Subcutaneous abdominal adipose tissue (tissue), 5 donors: ENCODE measurements at regions not wholly inside any gene's neighbourhood (a gene's known extent, or its start where the extent isn't known, plus 50 kb on each side); places are given as distances from the start of the nearest gene placed in this dataset.

ENCODE experiments used
- H3K27ac ChIP-seq: one replicate; pipeline ENCODE4 v1.7.0; 2013; ENCODE audit warnings: low read depth, mild to moderate bottlenecking, inconsistent platforms, low read length, moderate library complexity
- H3K27me3 ChIP-seq, 5 donors: one replicate each; pipeline ENCODE4 v1.7.0; 2013; ENCODE audit warnings: low read length in 5 of 5, inconsistent platforms in 1 of 5; ENCODE audit not compliant: control insufficient read depth in 5 of 5, insufficient read depth in 4 of 5
- H3K36me3 ChIP-seq, 5 donors: one replicate each; pipeline ENCODE4 v1.7.0; 2013; ENCODE audit warnings: low read length in 5 of 5; ENCODE audit not compliant: control insufficient read depth in 5 of 5, insufficient read depth in 5 of 5
- H3K4me1 ChIP-seq, 5 donors: one replicate each; pipeline ENCODE4 v1.7.0; 2013; ENCODE audit warnings: low read length in 5 of 5, mild to moderate bottlenecking in 3 of 5, moderate library complexity in 1 of 5; ENCODE audit not compliant: control insufficient read depth in 5 of 5, insufficient read depth in 5 of 5
- H3K4me3 ChIP-seq, 5 donors: one replicate each; pipeline ENCODE4 v1.7.0; 2013; ENCODE audit warnings: low read length in 5 of 5, low read depth in 1 of 5
- H3K9ac ChIP-seq, 5 donors: one replicate each; pipeline ENCODE4 v1.7.0; 2013; ENCODE audit warnings: low read length in 5 of 5, mild to moderate bottlenecking in 4 of 5, moderate library complexity in 3 of 5
- H3K9me3 ChIP-seq, 5 donors: one replicate each; pipeline ENCODE4 v1.7.0; 2013; ENCODE audit warnings: low read length in 5 of 5; ENCODE audit not compliant: control insufficient read depth in 5 of 5
- donor health status: healthy.
- donor health status: healthy.
- donor health status: healthy.
- donor health status: healthy.
- donor health status: healthy.

- H3K27me3 ChIP-seq, result no peaks in the 10 kb centered on the region
- no peaks in the 10 kb centered on the region for H3K36me3 ChIP-seq
- no peak overlapping the region for H3K4me3 ChIP-seq
- H3K4me1 ChIP-seq, result no peaks in the 10 kb centered on the region
- H3K9ac ChIP-seq, result no peak overlapping the region
- H3K9me3 ChIP-seq, result no peaks in the 10 kb centered on the region
- H3K27ac ChIP-seq, result no peak overlapping the region
Observed at GRCh38 chr12:60107992-60108391, 512.2 kb downstream of the SLC16A7 start.

DNA sequence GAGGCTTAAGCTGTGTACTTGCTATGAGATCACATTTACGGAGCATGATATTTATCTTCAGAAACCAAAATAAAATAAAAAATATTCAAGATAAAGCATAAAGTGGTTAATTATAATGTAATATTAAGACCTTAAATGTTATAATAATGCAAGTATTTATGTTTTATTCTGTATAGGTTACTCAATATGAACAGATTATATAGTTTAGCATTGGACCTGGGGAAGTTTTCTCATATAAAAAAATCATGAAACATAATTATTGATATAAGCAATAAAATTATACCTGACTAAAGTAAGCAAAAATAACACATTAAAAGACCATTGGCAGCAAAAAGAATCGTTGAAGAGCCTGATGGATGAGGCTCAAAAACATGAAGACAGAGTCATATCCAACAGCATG, 516.2 kb downstream of the SLC16A7 start:
- H3K4me1 ChIP-seq, result no peaks in the 10 kb centered on the region
- no peak overlapping the region for H3K27ac ChIP-seq
- H3K27me3 ChIP-seq, result no peaks in the 10 kb centered on the region

DNA sequence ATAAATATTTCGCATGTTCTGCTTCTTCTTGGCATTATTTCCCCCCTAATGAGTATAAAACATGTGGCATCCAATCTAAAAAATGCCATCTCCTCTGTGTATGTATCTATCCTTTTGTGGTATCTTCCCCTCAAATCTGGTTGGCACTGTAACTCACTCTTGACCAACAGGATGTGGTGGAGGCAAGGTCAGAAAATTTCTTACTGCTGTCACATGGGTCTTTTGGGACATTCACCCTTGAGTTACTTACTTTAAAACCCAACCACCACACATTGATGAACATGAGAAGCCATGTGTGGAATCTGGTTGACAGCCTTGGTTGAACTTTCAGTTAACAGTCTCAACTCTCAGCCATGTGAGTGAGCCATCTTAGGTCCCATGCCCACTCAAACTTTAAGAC, 516.9 kb downstream of the SLC16A7 start:
- H3K27me3 ChIP-seq, result no peaks in the 10 kb centered on the region
- H3K4me3 ChIP-seq, result no peak overlapping the region
- no peak overlapping the region for H3K27ac ChIP-seq
- no peak overlapping the region for H3K9ac ChIP-seq
- peaks cover 0 to 3% (median 0%) of the 10 kb centered on the region in 5 donors for H3K9me3 ChIP-seq
- no peaks in the 10 kb centered on the region for H3K4me1 ChIP-seq
- H3K36me3 ChIP-seq, result no peaks in the 10 kb centered on the region

More for the DNA sequence above, 516.2 kb downstream of the SLC16A7 start:
- Histone ChIP-seq H3K4me3 (no peak overlapping the region), H3K9me3 (peaks cover 0 to 3% (median 0%) of the 10 kb centered on the region in 5 donors), H3K9ac (no peak overlapping the region), H3K36me3 (no peaks in the 10 kb centered on the region)

- Histone ChIP-seq H3K4me3 (no peak overlapping the region), H3K27ac (no peak overlapping the region), H3K4me1 (no peaks in the 10 kb centered on the region), H3K27me3 (no peaks in the 10 kb centered on the region), H3K9ac (no peak overlapping the region), H3K36me3 (no peaks in the 10 kb centered on the region), H3K9me3 (peaks cover 0 to 3% (median 0%) of the 10 kb centered on the region in 5 donors)
Observed at GRCh38 chr12:60114169-60114568, 518.3 kb downstream of the SLC16A7 start.

- Histone ChIP-seq H3K4me1 (no peaks in the 10 kb centered on the region), H3K9me3 (peaks cover 0 to 3% (median 0%) of the 10 kb centered on the region in 5 donors), H3K4me3 (no peak overlapping the region), H3K9ac (no peak overlapping the region), H3K36me3 (no peaks in the 10 kb centered on the region), H3K27ac (no peak overlapping the region), H3K27me3 (no peaks in the 10 kb centered on the region)
Observed at GRCh38 chr12:60119327-60119726, 523.5 kb downstream of the SLC16A7 start.

- Histone ChIP-seq H3K9ac (no peak overlapping the region), H3K27me3 (no peaks in the 10 kb centered on the region), H3K4me1 (no peaks in the 10 kb centered on the region), H3K4me3 (no peak overlapping the region), H3K36me3 (no peaks in the 10 kb centered on the region), H3K9me3 (peaks cover 0 to 3% (median 0%) of the 10 kb centered on the region in 5 donors), H3K27ac (no peak overlapping the region)
Observed at GRCh38 chr12:60120199-60120598, 524.4 kb downstream of the SLC16A7 start.

GRCh38 chr12:60123557-60123956, 527.7 kb downstream of the SLC16A7 start:
- no peaks in the 10 kb centered on the region for H3K27me3 ChIP-seq
- H3K4me1 ChIP-seq, result no peaks in the 10 kb centered on the region
- H3K9me3 ChIP-seq, result no peaks in the 10 kb centered on the region
- H3K4me3 ChIP-seq, result no peak overlapping the region
- no peak overlapping the region for H3K27ac ChIP-seq
- H3K9ac ChIP-seq, result no peak overlapping the region
- no peaks in the 10 kb centered on the region for H3K36me3 ChIP-seq

- Histone ChIP-seq H3K27ac (no peak overlapping the region), H3K9me3 (no peaks in the 10 kb centered on the region), H3K4me1 (no peaks in the 10 kb centered on the region), H3K36me3 (no peaks in the 10 kb centered on the region), H3K27me3 (no peaks in the 10 kb centered on the region), H3K9ac (no peak overlapping the region), H3K4me3 (no peak overlapping the region)
Observed at GRCh38 chr12:60137513-60137912, 541.7 kb downstream of the SLC16A7 start.

DNA sequence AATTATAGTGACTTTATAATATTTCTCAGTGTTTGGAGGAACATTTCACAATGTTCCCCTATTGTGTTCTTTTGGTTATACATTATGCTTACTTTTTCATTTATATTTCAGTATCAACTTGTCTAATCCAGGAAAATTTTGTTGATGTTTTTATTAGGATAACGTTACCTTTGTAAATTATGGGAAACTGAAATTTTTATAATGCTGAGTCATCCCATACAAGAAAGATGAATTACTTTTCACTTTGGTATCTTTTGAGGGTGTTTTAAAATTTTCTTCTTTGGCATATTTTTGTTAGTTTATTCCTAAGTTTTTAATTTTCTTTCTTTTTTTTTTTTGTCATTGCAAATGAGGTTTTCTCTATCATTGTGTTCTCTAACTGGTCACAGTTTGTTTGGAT, 542.7 kb downstream of the SLC16A7 start:
- Histone ChIP-seq H3K27me3 (no peaks in the 10 kb centered on the region), H3K36me3 (no peaks in the 10 kb centered on the region), H3K4me1 (no peaks in the 10 kb centered on the region), H3K9ac (no peak overlapping the region), H3K4me3 (no peak overlapping the region), H3K9me3 (no peaks in the 10 kb centered on the region), H3K27ac (no peak overlapping the region)

- H3K4me3 ChIP-seq, result no peak overlapping the region
- no peaks in the 10 kb centered on the region for H3K36me3 ChIP-seq
- no peak overlapping the region for H3K9ac ChIP-seq
- no peaks in the 10 kb centered on the region for H3K9me3 ChIP-seq
- H3K4me1 ChIP-seq, result no peaks in the 10 kb centered on the region
- no peak overlapping the region for H3K27ac ChIP-seq
- H3K27me3 ChIP-seq, result no peaks in the 10 kb centered on the region
Observed at GRCh38 chr12:60144395-60144794, 548.6 kb downstream of the SLC16A7 start.

- H3K9ac ChIP-seq, result no peak overlapping the region
- no peaks in the 10 kb centered on the region for H3K4me1 ChIP-seq
- H3K27me3 ChIP-seq, result no peaks in the 10 kb centered on the region
- H3K9me3 ChIP-seq, result no peaks in the 10 kb centered on the region
- no peaks in the 10 kb centered on the region for H3K36me3 ChIP-seq
- H3K4me3 ChIP-seq, result no peak overlapping the region
- H3K27ac ChIP-seq, result no peak overlapping the region
Observed at GRCh38 chr12:60148109-60148508, 552.3 kb downstream of the SLC16A7 start.
